Hepatocyte (in vitro differentiated cells): ENCODE measurements at regions not wholly inside any gene's neighbourhood (a gene's known extent, or its start where the extent isn't known, plus 50 kb on each side); places are given as distances from the start of the nearest gene placed in this dataset.

Experiments used
- DNase-seq: peaks from one replicate; pipeline ENCODE4 v3.0.0-alpha.2; 2016; ENCODE audit warnings: low spot score
- H2AFZ ChIP-seq: fragments of 200-600 bp; sonication (generic); 2 replicates; pipeline ENCODE4 v1.6.0; 2016; ENCODE audit warnings: antibody characterized with exemption, mild to moderate bottlenecking
- H3K27ac ChIP-seq: fragments of 200-600 bp; sonication (generic); 2 replicates; pipeline ENCODE4 v1.5.1; 2016; ENCODE audit warnings: mild to moderate bottlenecking
- H3K27me3 ChIP-seq: fragments of 200-600 bp; sonication (generic); 2 replicates; pipeline ENCODE4 v1.6.1; 2016
- H3K36me3 ChIP-seq: fragments of 200-600 bp; sonication (generic); replicated peaks from 2 replicates; pipeline ENCODE4 v1.5.1; 2016; ENCODE audit warnings: low read depth; ENCODE audit not compliant: insufficient read depth
- H3K4me1 ChIP-seq: fragments of 200-600 bp; sonication (generic); 2 replicates; pipeline ENCODE4 v1.5.1; 2016; ENCODE audit warnings: mild to moderate bottlenecking, moderate library complexity; ENCODE audit not compliant: insufficient read depth
- H3K4me2 ChIP-seq: fragments of 200-600 bp; sonication (generic); 2 replicates; pipeline ENCODE4 v1.6.0; 2016
- H3K4me3 ChIP-seq: fragments of 200-600 bp; sonication (generic); 2 replicates; pipeline ENCODE4 v1.5.1; 2016; ENCODE audit warnings: mild to moderate bottlenecking
- H3K79me2 ChIP-seq: fragments of 200-600 bp; sonication (generic); 2 replicates; pipeline ENCODE4 v1.6.0; 2017; ENCODE audit warnings: mild to moderate bottlenecking
- H3K9me2 ChIP-seq: fragments of 200-600 bp; sonication (generic); replicated peaks from 2 replicates; pipeline ENCODE4 v1.6.0; 2017; ENCODE audit warnings: mild to moderate bottlenecking; ENCODE audit not compliant: insufficient read depth
- H3K9me3 ChIP-seq: fragments of 200-600 bp; sonication (generic); 2 replicates; pipeline ENCODE4 v1.5.1; 2016; ENCODE audit warnings: low read depth, mild to moderate bottlenecking
- H4K20me1 ChIP-seq: fragments of 200-600 bp; sonication (generic); 2 replicates; pipeline ENCODE4 v1.6.0; 2016; ENCODE audit warnings: mild to moderate bottlenecking; ENCODE audit not compliant: insufficient read depth, poor library complexity, severe bottlenecking
- CTCF ChIP-seq: fragments of 200-600 bp; sonication (generic); IDR thresholded peaks from 2 replicates; pipeline ENCODE4 v1.5.1; 2016; ENCODE audit warnings: antibody characterized with exemption, mild to moderate bottlenecking; ENCODE audit not compliant: poor library complexity
- EZH2 ChIP-seq: fragments of 200-600 bp; sonication (generic); IDR thresholded peaks from 2 replicates; pipeline ENCODE4 v1.6.1; 2016; ENCODE audit warnings: antibody characterized with exemption, mild to moderate bottlenecking, borderline replicate concordance
- EZH2phosphoT487 ChIP-seq: fragments of 200-600 bp; sonication (generic); IDR thresholded peaks from one replicate; pipeline ENCODE4 v1.6.1; 2018; ENCODE audit warnings: antibody characterized with exemption, mild to moderate bottlenecking, low read depth, moderate library complexity; ENCODE audit not compliant: unreplicated experiment, severe bottlenecking
- WGBS: methylation state at CpG from one replicate; pipeline ENCODE4 v1.1.6; 2016; ENCODE audit warnings: low lambda C conversion rate; ENCODE audit errors: missing lambda C conversion rate; 5-methylcytosine and 5-hydroxymethylcytosine counted together

- Histone ChIP-seq H3K4me1 (peaks cover 22% of the 10 kb centered on the region), H3K4me3 (no peak overlapping the region), H3K27ac (no peak overlapping the region), H3K4me2 (no peak overlapping the region), H3K9me3 (no peaks in the 10 kb centered on the region), H3K79me2 (no peaks in the 10 kb centered on the region), H3K27me3 (no peaks in the 10 kb centered on the region), H2AFZ (no peak overlapping the region), H3K36me3 (no peaks in the 10 kb centered on the region), H4K20me1 (no peaks in the 10 kb centered on the region), H3K9me2 (no peaks in the 10 kb centered on the region)
- TF ChIP-seq EZH2phosphoT487 (no peak), EZH2 (no peak), CTCF (no peak)
- 95% methylated on average over 7 of the region's 7 CpGs for WGBS
- DNase-seq: no peak
Measured at GRCh38 chr4:156194896-156195295, 241.2 kb upstream of the CTSO start.

- WGBS: 57% methylated on average over 3 of the region's 3 CpGs
- Histone ChIP-seq H3K9me3 (no peaks in the 10 kb centered on the region), H3K4me2 (no peak overlapping the region)
Measured at GRCh38 chr4:156193800-156194199, 240.1 kb upstream of the CTSO start.

GRCh38 chr4:156193106-156193505 is 239.4 kb upstream of the CTSO start:
- Histone ChIP-seq H3K4me1 (peaks cover 22% of the 10 kb centered on the region), H3K36me3 (no peaks in the 10 kb centered on the region), H3K79me2 (no peaks in the 10 kb centered on the region), H3K9me2 (no peaks in the 10 kb centered on the region), H3K4me2 (no peak overlapping the region), H3K9me3 (no peaks in the 10 kb centered on the region), H3K27ac (peak overlapping the region; percentile 28), H4K20me1 (no peaks in the 10 kb centered on the region), H2AFZ (no peak overlapping the region), H3K4me3 (no peak overlapping the region), H3K27me3 (no peaks in the 10 kb centered on the region)
- TF ChIP-seq EZH2phosphoT487 (no peak), CTCF (no peak), EZH2 (no peak)
- DNase-seq: no peak
- 57% methylated on average over 2 of the region's 2 CpGs for WGBS

More at GRCh38 chr4:156193800-156194199, 240.1 kb upstream of the CTSO start:
- Histone ChIP-seq H2AFZ (no peak overlapping the region), H4K20me1 (no peaks in the 10 kb centered on the region), H3K4me3 (no peak overlapping the region), H3K9me2 (no peaks in the 10 kb centered on the region), H3K27me3 (no peaks in the 10 kb centered on the region), H3K4me1 (peaks cover 22% of the 10 kb centered on the region), H3K36me3 (no peaks in the 10 kb centered on the region), H3K27ac (peak overlapping the region; percentile 28), H3K79me2 (no peaks in the 10 kb centered on the region)
- DNase-seq: no peak
- TF ChIP-seq CTCF (no peak), EZH2phosphoT487 (no peak), EZH2 (no peak)

GRCh38 chr4:156192033-156192432 is 238.4 kb upstream of the CTSO start:
- H3K4me2 ChIP-seq: peak overlapping the region; percentile 6
- H4K20me1 ChIP-seq: no peaks in the 10 kb centered on the region
- peaks cover 22% of the 10 kb centered on the region for H3K4me1 ChIP-seq

More at GRCh38 chr4:156192033-156192432, 238.4 kb upstream of the CTSO start:
- Histone ChIP-seq H3K27ac (peak overlapping the region; percentile 53), H3K79me2 (no peaks in the 10 kb centered on the region), H3K9me2 (no peaks in the 10 kb centered on the region), H3K36me3 (no peaks in the 10 kb centered on the region), H3K27me3 (no peaks in the 10 kb centered on the region), H3K4me3 (no peak overlapping the region), H2AFZ (no peak overlapping the region), H3K9me3 (no peaks in the 10 kb centered on the region)
- no peak for TF ChIP-seq EZH2
- no peak for TF ChIP-seq EZH2phosphoT487
- TF ChIP-seq CTCF: no peak
- DNase-seq: no peak
